ENCODE measurements at regions not wholly inside any gene's neighbourhood (a gene's known extent, or its start where the extent isn't known, plus 50 kb on each side); places are given as distances from the start of the nearest gene placed in this dataset.

DNA sequence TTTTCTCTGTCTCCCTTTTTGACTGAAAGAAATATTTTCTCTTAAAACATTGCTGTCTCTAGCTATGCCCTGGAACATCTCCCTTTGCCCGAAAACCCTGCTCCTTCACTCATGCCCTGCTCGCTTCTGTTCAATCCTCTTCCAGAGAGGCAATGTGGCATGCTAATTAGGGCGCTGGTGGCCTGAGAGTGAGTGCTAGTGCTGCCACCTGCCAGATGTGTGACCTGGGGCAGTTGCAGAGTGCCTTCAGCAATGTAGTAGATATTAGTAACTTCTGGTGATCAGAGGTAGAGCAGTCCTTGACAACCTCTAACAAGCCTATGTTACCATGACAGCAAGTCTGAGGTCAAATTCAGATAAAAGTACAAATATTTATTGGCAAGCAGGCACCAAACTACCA, 119.5 kb upstream of the OSMR start:
- TF ChIP-seq CTCF (IDR thresholded peaks at IDR 0.05; ENCODE audit: borderline replicate concordance, control extremely low read depth, extremely low read depth, insufficient read depth, missing control alignments): no peak

GRCh38 chr5:38728029-38728428, 117.8 kb upstream of the OSMR start:
- in situ Hi-C loops (cut with MboI; ENCODE audit: low sequenced_read_pairs, unreplicated experiment): no loop called here
- no peak for DNase-seq (ENCODE audit: low spot score)
- TF ChIP-seq CTCF (IDR thresholded peaks at IDR 0.05; ENCODE audit: borderline replicate concordance, control extremely low read depth, extremely low read depth, insufficient read depth, missing control alignments): no peak

More for the DNA sequence above, 119.5 kb upstream of the OSMR start:
- in situ Hi-C loops (cut with MboI; ENCODE audit: low sequenced_read_pairs, unreplicated experiment): no loop called here
- no peak for DNase-seq (ENCODE audit: low spot score)

DNA sequence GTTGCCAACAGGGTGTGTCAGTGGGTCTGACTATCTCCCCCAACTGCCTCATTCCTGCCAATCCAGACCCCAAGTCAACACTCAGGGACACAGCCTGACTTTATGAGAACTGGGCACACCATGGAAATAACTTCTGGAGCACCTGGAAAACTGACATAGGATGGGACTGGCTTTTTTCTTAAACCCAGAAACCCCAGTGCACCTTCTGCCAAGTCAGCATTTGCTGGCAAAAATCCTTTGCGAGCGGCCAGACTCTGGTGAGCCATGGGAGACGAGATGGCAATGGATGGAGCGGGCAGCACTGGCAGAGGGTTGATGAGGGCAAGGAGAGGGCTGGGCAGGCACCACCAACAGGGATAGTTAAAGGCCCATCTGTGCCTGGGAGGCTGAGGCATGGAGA, 114.4 kb upstream of the OSMR start:
- DNase-seq (ENCODE audit: low spot score): no peak
- in situ Hi-C loops (cut with MboI; ENCODE audit: low sequenced_read_pairs, unreplicated experiment): no loop called here
- no peak for TF ChIP-seq CTCF (IDR thresholded peaks at IDR 0.05; ENCODE audit: borderline replicate concordance, control extremely low read depth, extremely low read depth, insufficient read depth, missing control alignments)

DNA sequence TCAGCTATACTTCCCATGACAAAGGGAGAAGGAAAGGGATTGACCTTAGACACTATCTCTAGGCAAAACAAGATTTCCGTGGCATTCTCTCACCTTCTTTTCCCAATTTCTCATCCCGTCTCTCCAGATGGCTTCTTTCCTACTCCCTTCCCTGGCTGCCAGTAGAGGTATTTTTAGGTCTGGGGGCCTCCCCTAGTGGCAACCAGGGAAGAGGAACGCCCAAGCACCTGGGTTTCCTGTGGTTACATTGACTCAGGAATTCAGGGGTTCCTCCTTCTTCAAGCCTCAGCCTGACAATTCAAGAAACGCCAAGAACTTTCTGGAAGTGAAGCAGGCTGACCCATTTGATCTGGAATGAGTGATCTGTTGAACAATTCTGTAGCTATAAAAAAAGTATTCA, 111.5 kb upstream of the OSMR start:
- DNase-seq (ENCODE audit: low spot score): no peak
- in situ Hi-C loops (cut with MboI; ENCODE audit: low sequenced_read_pairs, unreplicated experiment): no loop called here
- no peak for TF ChIP-seq CTCF (IDR thresholded peaks at IDR 0.05; ENCODE audit: borderline replicate concordance, control extremely low read depth, extremely low read depth, insufficient read depth, missing control alignments)

DNA sequence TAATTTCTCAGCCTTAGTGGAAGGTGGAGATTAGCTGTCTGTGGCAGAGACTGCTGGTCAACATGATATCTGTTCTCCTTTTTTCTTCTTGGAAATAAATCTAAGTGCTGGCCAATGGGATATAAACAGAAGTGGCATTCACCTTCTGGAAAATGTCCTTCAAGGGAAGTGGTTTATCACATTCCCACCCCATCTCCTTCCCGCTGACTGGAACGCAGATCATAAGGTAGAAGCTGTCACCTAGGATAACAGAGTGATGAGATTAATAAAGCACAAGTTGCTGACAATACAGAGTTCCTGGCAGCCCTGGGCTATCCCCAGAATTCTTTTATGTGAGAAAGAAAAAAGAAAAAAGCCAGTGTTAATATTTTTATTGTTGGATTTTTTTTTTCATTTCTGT, 109.7 kb upstream of the OSMR start:
- TF ChIP-seq CTCF (IDR thresholded peaks at IDR 0.05; ENCODE audit: borderline replicate concordance, control extremely low read depth, extremely low read depth, insufficient read depth, missing control alignments): no peak
- DNase-seq (ENCODE audit: low spot score): no peak
- in situ Hi-C loops (cut with MboI; ENCODE audit: low sequenced_read_pairs, unreplicated experiment): no loop called here

DNA sequence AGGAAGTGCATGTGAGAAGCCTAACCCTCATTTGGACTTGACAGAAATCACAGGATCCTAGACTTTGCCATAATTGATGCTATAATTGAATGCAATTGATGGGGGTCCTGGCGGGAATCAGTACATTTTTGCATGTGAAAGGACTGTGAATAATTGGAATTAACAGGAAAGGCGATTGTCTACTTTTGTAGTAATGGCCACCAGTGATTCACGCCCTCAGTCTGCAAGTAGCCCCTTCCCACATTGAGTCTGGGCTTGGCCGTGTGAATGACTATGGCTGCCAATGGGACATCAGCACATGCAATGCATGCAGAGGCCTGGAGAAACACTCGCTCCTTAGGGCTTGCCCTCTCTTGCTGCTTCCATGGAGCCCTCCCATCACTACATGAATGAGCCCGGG, 107.8 kb upstream of the OSMR start:
- TF ChIP-seq CTCF (IDR thresholded peaks at IDR 0.05; ENCODE audit: borderline replicate concordance, control extremely low read depth, extremely low read depth, insufficient read depth, missing control alignments): no peak
- no peak for DNase-seq (ENCODE audit: low spot score)
- in situ Hi-C loops (cut with MboI; ENCODE audit: low sequenced_read_pairs, unreplicated experiment): no loop called here
